ENCODE measurements at regions not wholly inside any gene's neighbourhood (a gene's known extent, or its start where the extent isn't known, plus 50 kb on each side); places are given as distances from the start of the nearest gene placed in this dataset.

DNA sequence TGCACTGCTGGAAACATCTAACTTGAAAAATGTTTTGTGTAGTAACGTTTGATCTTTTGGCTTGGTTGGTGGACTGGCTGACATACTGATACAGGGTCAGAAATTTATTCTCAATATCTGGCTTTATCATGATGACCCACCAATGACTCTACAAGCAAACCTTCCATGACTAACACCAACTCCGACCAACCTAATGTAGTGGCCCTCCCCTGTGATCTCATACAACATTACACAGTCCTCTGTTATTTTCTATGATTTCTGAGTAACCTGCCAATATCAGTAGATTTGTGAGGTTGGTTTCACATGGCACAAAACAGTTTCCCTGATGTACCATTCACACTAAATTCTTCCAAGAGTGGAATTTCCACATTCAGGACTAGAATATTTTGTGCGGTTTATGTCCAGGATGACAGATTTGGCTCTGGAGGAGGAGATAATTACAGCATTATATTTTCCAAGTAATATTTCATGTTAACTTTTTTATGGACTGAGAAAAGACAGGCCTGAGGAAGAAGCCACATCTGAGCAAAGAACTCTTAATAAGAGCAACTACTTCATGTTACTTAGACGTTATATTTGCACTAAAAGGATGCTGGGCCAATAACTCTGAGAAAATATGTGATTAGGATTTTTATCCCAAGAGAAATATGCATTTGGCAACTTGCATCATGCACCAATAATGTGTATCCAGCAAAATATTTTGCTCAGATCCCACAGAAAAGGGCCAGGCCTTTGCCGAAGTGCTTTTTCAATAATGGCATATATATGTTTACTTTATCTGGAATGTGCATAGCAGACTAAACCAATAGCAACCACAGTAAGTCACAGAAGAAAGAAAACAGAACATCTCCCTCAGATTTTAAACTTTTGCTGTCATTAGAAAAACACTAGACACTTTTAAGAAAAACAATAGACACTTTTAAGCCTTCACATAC, 273.4 kb downstream of the KCNN2 start:
- dilution Hi-C loops (cut with MboI; ENCODE audit: extremely low pct_ligation_motif_present, low sequenced_read_pairs): no loop called here
- no peak overlapping the region for H3K27ac ChIP-seq (ENCODE audit: control insufficient read depth, insufficient read depth, low read length)
- no peaks in the 10 kb centered on the region for H3K9me1 ChIP-seq (ENCODE audit: control insufficient read depth, extremely low read depth, insufficient read depth, low read length)
- H3K9me3 ChIP-seq (ENCODE audit: control insufficient read depth, low read depth, low read length): no peaks in the 10 kb centered on the region
- H4K20me1 ChIP-seq (ENCODE audit: control insufficient read depth, extremely low read depth, insufficient read depth, low read length): no peaks in the 10 kb centered on the region
- no peak for FAIRE-seq
- no peak for DNase-seq (ENCODE audit: low read depth, low spot score)
- H3K27me3 ChIP-seq (ENCODE audit: control insufficient read depth, extremely low read depth, insufficient read depth, low read length): no peaks in the 10 kb centered on the region
- no peak overlapping the region for H3K9ac ChIP-seq (ENCODE audit: control insufficient read depth, extremely low read depth, insufficient read depth, low read length)
- no peak overlapping the region for H3K4me3 ChIP-seq (ENCODE audit: control insufficient read depth in 2 of 3, extremely low read depth in 1 of 3, insufficient read depth in 2 of 3, low read depth in 1 of 3, low read length in 3 of 3)
- no peak overlapping the region for H3K4me2 ChIP-seq (ENCODE audit: control insufficient read depth, extremely low read depth, insufficient read depth, low read depth, low read length)
- TF ChIP-seq EZH2 (IDR thresholded peaks at IDR 0.05; ENCODE audit: low read length) (no peak), CTCF (optimal IDR thresholded peaks at IDR 0.05 in 1 of 3, IDR thresholded peaks at IDR 0.05 in 1 of 3, conservative IDR thresholded peaks at IDR 0.05 in 1 of 3; ENCODE audit: extremely low read depth in 1 of 3, insufficient read depth in 2 of 3, low read length in 3 of 3) (no peak)
- no peak overlapping the region for H2AFZ ChIP-seq (ENCODE audit: control insufficient read depth, low read length)
- no peaks in the 10 kb centered on the region for H3K36me3 ChIP-seq (ENCODE audit: control insufficient read depth in 2 of 2, extremely low read depth in 1 of 2, insufficient read depth in 2 of 2, low read length in 2 of 2)
- H3K4me1 ChIP-seq (ENCODE audit: control insufficient read depth, extremely low read depth, insufficient read depth, low read length): no peaks in the 10 kb centered on the region
- H3K79me2 ChIP-seq (ENCODE audit: control insufficient read depth, insufficient read depth, low read length): no peaks in the 10 kb centered on the region

- Histone ChIP-seq H3K9me3 (ENCODE audit: control insufficient read depth, low read depth, low read length) (no peaks in the 10 kb centered on the region), H3K4me1 (ENCODE audit: control insufficient read depth, extremely low read depth, insufficient read depth, low read length) (no peaks in the 10 kb centered on the region), H3K27me3 (ENCODE audit: control insufficient read depth, extremely low read depth, insufficient read depth, low read length) (no peaks in the 10 kb centered on the region), H3K9ac (ENCODE audit: control insufficient read depth, extremely low read depth, insufficient read depth, low read length) (no peak overlapping the region), H4K20me1 (ENCODE audit: control insufficient read depth, extremely low read depth, insufficient read depth, low read length) (no peaks in the 10 kb centered on the region), H3K27ac (ENCODE audit: control insufficient read depth, insufficient read depth, low read length) (no peak overlapping the region), H3K36me3 (ENCODE audit: control insufficient read depth in 2 of 2, extremely low read depth in 1 of 2, insufficient read depth in 2 of 2, low read length in 2 of 2) (no peaks in the 10 kb centered on the region), H2AFZ (ENCODE audit: control insufficient read depth, low read length) (no peak overlapping the region), H3K4me2 (ENCODE audit: control insufficient read depth, extremely low read depth, insufficient read depth, low read depth, low read length) (no peak overlapping the region), H3K4me3 (ENCODE audit: control insufficient read depth in 2 of 3, extremely low read depth in 1 of 3, insufficient read depth in 2 of 3, low read depth in 1 of 3, low read length in 3 of 3) (no peak overlapping the region), H3K79me2 (ENCODE audit: control insufficient read depth, insufficient read depth, low read length) (no peaks in the 10 kb centered on the region), H3K9me1 (ENCODE audit: control insufficient read depth, extremely low read depth, insufficient read depth, low read length) (no peaks in the 10 kb centered on the region)
- dilution Hi-C loops (cut with MboI; ENCODE audit: extremely low pct_ligation_motif_present, low sequenced_read_pairs): no loop called here
- TF ChIP-seq EZH2 (IDR thresholded peaks at IDR 0.05; ENCODE audit: low read length) (no peak), CTCF (optimal IDR thresholded peaks at IDR 0.05 in 1 of 3, IDR thresholded peaks at IDR 0.05 in 1 of 3, conservative IDR thresholded peaks at IDR 0.05 in 1 of 3; ENCODE audit: extremely low read depth in 1 of 3, insufficient read depth in 2 of 3, low read length in 3 of 3) (no peak)
- DNase-seq (ENCODE audit: low read depth, low spot score): no peak
- FAIRE-seq: no peak
These were observed 272.6 kb downstream of the KCNN2 start for GRCh38 chr5:114634517-114634916.
